ENCODE measurements at regions not wholly inside any gene's neighbourhood (a gene's known extent, or its start where the extent isn't known, plus 50 kb on each side); places are given as distances from the start of the nearest gene placed in this dataset.

DNA sequence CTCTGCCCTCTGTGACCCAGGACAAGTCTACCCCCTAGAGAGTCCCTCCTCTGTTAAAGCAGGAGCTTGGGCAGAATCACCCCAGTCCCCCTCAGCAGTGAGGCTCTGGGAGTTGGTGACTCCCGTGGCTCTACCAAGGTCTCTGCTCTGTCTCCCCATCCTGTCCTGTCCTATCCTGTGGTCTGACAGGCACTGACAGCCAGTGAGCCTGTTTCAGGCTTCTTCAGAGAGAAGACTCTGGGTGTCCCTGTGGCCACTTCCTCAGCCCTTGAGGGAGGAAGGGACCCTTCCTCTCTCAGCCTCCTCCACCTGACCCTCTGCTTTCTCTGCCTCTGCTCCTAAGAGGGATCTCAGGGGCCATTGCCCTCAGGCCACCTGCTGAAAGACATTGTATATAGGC is 148.7 kb downstream of the FCRL5 start:
- no peak overlapping the region for H3K9ac ChIP-seq
- H3K36me3 ChIP-seq (replicated peaks in 1 of 2; ENCODE audit: control insufficient read depth in 1 of 2, insufficient read depth in 2 of 2, low read length in 1 of 2): no peaks in the 10 kb centered on the region
- H3K9me2 ChIP-seq: no peaks in the 10 kb centered on the region
- H4K20me1 ChIP-seq (ENCODE audit: insufficient read depth): no peaks in the 10 kb centered on the region
- ChIA-PET POLR2A (no interaction called here), CTCF (no interaction called here)
- no peaks in the 10 kb centered on the region for H3K4me1 ChIP-seq (ENCODE audit: control insufficient read depth in 1 of 2, insufficient read depth in 2 of 2, low read depth in 1 of 2, low read length in 1 of 2)
- no peak overlapping the region for H3K27ac ChIP-seq (ENCODE audit: low read depth in 2 of 2, low read length in 1 of 2)
- TF ChIP-seq, protein P1, sequence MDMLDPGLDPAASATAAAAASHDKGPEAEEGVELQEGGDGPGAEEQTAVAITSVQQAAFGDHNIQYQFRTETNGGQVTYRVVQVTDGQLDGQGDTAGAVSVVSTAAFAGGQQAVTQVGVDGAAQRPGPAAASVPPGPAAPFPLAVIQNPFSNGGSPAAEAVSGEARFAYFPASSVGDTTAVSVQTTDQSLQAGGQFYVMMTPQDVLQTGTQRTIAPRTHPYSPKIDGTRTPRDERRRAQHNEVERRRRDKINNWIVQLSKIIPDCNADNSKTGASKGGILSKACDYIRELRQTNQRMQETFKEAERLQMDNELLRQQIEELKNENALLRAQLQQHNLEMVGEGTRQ (IDR thresholded peaks at IDR 0.05; ENCODE audit: borderline replicate concordance, low read depth, low read length): no peak
- TF ChIP-seq EP300 (IDR thresholded peaks at IDR 0.05; ENCODE audit: borderline replicate concordance in 1 of 2, low read depth in 1 of 2, low read length in 1 of 2) (no peak), TEAD4 (IDR thresholded peaks at IDR 0.05; ENCODE audit: borderline replicate concordance, insufficient read depth) (no peak), NRF1 (IDR thresholded peaks at IDR 0.05; ENCODE audit: low read depth, low read length) (no peak), RFX5 (IDR thresholded peaks at IDR 0.05; ENCODE audit: low read length) (no peak)
- no peak overlapping the region for H3K4me2 ChIP-seq
- no peaks in the 10 kb centered on the region for H3F3A ChIP-seq (replicated peaks; ENCODE audit: insufficient read depth)
- H3K4me3 ChIP-seq (ENCODE audit: low read depth in 2 of 2, low read length in 1 of 2): no peak overlapping the region
- no peaks in the 10 kb centered on the region for H3K9me3 ChIP-seq
- WGBS (ENCODE audit: low lambda C conversion rate): 0% methylated on average over 1 of the region's 1 CpG
- peaks cover 10% of the 10 kb centered on the region; the same call in 1 of the 2 replicates for H3K27me3 ChIP-seq (ENCODE audit: insufficient read depth)
- no peak overlapping the region for H2AFZ ChIP-seq (ENCODE audit: low read depth)
- DNase-seq: no peak
- no peaks in the 10 kb centered on the region for H3K79me2 ChIP-seq (ENCODE audit: insufficient read depth)

DNA sequence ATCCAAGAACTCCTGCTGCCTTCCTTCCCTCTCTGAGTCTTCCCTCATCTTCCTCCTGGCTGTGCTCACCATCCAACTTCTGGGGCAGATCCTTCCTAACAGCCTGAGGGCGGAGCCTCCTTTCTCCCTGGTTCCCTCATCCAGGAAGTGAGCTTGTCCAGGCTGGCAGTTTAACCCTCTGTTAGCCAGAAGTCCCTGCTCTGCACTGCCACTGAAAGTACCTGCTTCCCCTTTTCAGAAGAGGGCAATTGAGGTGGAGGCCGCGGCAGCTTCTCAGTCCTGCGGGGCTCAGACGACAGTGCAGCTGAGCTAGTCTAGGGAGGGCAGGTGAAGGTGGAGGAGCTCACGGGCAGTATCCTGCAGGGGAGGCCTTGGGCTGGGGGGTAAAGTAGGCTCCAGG is 149.1 kb downstream of the FCRL5 start:
- no peaks in the 10 kb centered on the region for H4K20me1 ChIP-seq (ENCODE audit: insufficient read depth)
- peaks cover 10% of the 10 kb centered on the region; the same call in 1 of the 2 replicates for H3K27me3 ChIP-seq (ENCODE audit: insufficient read depth)
- no peak for TF ChIP-seq POLR2AphosphoS5 (IDR thresholded peaks at IDR 0.05; ENCODE audit: low read depth, low read length)
- no peak for TF ChIP-seq YY1 (IDR thresholded peaks at IDR 0.05; ENCODE audit: low read depth)
- TF ChIP-seq, protein P2, sequence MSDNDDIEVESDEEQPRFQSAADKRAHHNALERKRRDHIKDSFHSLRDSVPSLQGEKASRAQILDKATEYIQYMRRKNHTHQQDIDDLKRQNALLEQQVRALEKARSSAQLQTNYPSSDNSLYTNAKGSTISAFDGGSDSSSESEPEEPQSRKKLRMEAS (IDR thresholded peaks at IDR 0.05; ENCODE audit: low read depth): no peak
- no peak for TF ChIP-seq FOSL2 (IDR thresholded peaks at IDR 0.05; ENCODE audit: borderline replicate concordance, low read depth)
- TF ChIP-seq, protein P3, sequence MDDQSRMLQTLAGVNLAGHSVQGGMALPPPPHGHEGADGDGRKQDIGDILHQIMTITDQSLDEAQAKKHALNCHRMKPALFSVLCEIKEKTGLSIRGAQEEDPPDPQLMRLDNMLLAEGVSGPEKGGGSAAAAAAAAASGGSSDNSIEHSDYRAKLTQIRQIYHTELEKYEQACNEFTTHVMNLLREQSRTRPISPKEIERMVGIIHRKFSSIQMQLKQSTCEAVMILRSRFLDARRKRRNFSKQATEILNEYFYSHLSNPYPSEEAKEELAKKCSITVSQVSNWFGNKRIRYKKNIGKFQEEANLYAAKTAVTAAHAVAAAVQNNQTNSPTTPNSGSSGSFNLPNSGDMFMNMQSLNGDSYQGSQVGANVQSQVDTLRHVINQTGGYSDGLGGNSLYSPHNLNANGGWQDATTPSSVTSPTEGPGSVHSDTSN (IDR thresholded peaks at IDR 0.05): no peak
- no peak for TF ChIP-seq RXRA (IDR thresholded peaks at IDR 0.05; ENCODE audit: borderline replicate concordance, low read depth)
- no peak for TF ChIP-seq TEAD4 (IDR thresholded peaks at IDR 0.05; ENCODE audit: borderline replicate concordance, insufficient read depth)
- TF ChIP-seq MXI1 (IDR thresholded peaks at IDR 0.05; ENCODE audit: low read depth, low read length): no peak
- TF ChIP-seq, protein P1 (IDR thresholded peaks at IDR 0.05; ENCODE audit: borderline replicate concordance, low read depth, low read length): no peak
- TF ChIP-seq, protein P4, sequence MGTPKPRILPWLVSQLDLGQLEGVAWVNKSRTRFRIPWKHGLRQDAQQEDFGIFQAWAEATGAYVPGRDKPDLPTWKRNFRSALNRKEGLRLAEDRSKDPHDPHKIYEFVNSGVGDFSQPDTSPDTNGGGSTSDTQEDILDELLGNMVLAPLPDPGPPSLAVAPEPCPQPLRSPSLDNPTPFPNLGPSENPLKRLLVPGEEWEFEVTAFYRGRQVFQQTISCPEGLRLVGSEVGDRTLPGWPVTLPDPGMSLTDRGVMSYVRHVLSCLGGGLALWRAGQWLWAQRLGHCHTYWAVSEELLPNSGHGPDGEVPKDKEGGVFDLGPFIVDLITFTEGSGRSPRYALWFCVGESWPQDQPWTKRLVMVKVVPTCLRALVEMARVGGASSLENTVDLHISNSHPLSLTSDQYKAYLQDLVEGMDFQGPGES (IDR thresholded peaks at IDR 0.05; ENCODE audit: low read depth, low read length): no peak
- no peak overlapping the region for H3K4me2 ChIP-seq
- no peaks in the 10 kb centered on the region for H3K9me3 ChIP-seq
- no peak overlapping the region for H3K4me3 ChIP-seq (ENCODE audit: low read depth in 2 of 2, low read length in 1 of 2)
- no peaks in the 10 kb centered on the region for H3K79me2 ChIP-seq (ENCODE audit: insufficient read depth)
- 15% methylated on average over 6 of the region's 6 CpGs for WGBS (ENCODE audit: low lambda C conversion rate)
- H2AFZ ChIP-seq (ENCODE audit: low read depth): no peak overlapping the region; the same call in 1 of the 2 replicates
- no peak for DNase-seq
- POLR2A ChIA-PET: no interaction called here
- H3K4me1 ChIP-seq (ENCODE audit: control insufficient read depth in 1 of 2, insufficient read depth in 2 of 2, low read depth in 1 of 2, low read length in 1 of 2): no peaks in the 10 kb centered on the region
- no peak overlapping the region for H3K27ac ChIP-seq (ENCODE audit: low read depth in 2 of 2, low read length in 1 of 2)
- H3K9me2 ChIP-seq: no peaks in the 10 kb centered on the region
- H3F3A ChIP-seq (replicated peaks; ENCODE audit: insufficient read depth): no peaks in the 10 kb centered on the region
- H3K9ac ChIP-seq: no peak overlapping the region
- no peaks in the 10 kb centered on the region for H3K36me3 ChIP-seq (replicated peaks in 1 of 2; ENCODE audit: control insufficient read depth in 1 of 2, insufficient read depth in 2 of 2, low read length in 1 of 2)
- CTCF ChIA-PET: interaction anchor here (1.1 kb wide), 1 partner anchor 34 kb away, joined by 3 read pairs; no protein-coding TSS in a partner anchor

Measured in SK-N-SH (cell line).